AG08396 (cell line): ENCODE measurements at regions not wholly inside any gene's neighbourhood (a gene's known extent, or its start where the extent isn't known, plus 50 kb on each side); places are given as distances from the start of the nearest gene placed in this dataset.
"Not testable (repeated sequence)": the region's sequence is repeated elsewhere in the genome, so short reads cannot be mapped to it uniquely, and the experiment has no call there.

Experiments
- DNase-seq: peaks from one replicate; pipeline ENCODE4 v3.0.0; 2012; ENCODE audit warnings: low spot score, mixed read lengths

DNA sequence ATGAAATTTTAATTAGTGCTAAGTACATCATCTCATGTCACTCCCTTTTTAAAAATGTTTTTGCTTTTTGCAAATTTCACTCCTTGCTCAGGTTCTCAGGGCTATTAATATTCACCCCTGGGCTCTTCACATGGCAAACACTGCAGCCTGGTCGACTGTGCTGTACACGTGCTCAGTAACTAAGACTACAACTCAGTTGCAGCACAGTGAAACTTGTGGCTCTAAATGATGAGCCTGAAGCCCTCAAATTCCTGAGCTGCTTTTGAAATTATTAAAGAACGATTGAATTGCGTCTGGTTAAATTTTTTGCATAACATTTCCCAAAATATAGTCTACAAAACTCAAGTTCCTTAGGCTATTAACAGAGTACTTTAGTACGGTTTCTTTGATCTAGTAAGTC lies 159.3 kb upstream of the C2CD4B start:
- DNase-seq = no peak

- DNase-seq = no peak
These were observed 160.5 kb upstream of the C2CD4B start for GRCh38 chr15:62325597-62325996.

DNA sequence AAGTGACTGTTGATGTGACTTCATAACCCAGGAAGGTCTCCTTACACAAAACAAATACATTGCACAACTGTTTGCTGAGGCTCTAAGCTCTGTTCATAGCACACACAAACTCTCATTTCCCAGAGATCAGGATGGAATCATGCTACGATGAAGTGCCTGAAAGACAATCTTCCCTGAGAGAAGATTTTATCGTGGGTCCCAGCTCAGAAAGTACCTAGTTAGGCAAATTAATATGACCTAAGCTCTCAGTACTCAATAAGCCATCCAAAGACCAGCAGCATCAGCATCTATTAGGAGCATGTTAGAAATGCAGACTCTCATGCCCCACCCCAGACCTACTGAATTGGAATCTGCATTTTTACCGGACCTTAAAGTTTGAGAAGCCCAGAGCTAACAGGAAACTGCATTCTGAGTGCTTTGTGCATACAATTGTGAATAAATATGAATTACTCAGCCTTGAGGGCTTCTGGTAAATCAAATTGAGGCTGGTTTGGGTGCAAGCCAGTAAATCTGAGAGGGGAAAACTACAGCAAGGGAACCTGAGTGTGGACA lies 161.5 kb upstream of the C2CD4B start:
- DNase-seq = no peak

DNA sequence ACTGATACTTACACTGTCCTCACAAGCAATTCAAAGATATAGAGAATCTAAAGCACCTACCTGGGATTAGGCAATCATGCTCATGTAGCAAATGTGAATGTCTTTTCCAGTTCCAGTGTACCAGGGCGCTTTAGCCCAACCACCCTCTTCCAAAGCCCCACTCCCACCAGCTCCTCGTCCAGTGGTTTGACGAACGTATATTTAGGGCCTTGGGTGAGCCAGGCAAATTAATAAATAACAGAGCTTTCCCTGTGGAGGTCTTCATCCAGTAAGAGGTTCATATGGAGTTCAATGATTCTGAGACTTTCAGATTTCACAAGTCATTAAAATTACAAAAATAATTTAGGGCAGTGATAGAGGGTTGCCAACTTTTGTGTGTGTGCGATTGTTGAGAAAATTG lies 162.3 kb upstream of the C2CD4B start:
- DNase-seq = no peak

DNA sequence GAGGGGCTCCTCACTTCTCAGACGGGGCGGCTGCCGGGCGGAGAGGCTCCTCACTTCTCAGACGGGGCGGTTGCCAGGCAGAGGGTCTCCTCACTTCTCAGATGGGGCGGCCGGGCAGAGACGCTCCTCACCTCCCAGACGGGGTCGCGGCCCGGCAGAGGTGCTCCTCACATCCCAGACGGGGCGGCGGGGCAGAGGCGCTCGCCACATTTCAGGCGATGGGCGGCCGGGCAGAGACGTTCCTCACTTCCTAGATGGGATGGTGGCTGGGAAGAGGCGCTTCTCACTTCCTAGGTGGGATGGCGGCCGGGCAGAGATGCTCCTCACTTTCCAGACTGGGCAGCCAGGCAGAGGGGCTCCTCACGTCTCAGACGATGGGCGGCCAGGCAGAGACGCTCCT lies 167.4 kb upstream of the C2CD4B start:
- DNase-seq = not testable (repeated sequence)

DNA sequence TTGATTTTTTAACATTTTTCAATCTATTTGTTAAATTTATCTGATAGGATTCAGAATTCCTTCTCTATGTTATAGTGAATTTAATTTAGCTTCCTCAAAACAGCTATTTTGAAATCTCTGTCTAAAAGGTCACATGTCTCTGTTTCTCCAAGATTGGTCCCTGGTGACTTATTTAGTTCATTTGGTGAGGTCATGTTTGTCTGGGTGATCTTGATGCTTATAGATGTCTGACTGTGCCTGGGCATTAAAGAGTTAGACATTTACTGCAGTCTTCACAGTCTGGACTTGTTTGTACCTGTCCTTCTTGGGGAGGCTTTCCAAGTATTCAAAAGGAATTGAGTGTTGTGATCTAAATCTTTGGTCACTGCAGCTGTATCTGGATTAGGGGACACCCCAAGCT lies 169.5 kb upstream of the C2CD4B start:
- no peak for DNase-seq

DNA sequence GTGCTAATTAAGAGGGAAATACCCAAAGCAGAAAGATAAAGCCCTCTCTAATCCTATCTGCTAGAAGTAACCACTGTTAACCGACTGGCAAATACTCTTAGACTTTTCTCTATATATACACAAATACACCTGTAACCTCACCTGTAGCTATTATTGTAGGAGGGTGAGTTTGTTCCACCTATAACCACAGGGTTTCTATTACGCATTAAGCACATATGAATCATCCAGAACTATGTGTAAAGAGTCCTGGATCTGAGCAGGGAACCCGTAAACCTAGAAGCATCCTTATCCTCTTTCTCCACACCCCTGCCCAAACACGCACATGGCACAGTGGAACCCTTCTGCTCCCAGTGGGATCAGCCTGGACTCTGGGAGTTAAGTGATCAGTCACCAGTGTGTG lies 172.8 kb upstream of the C2CD4B start:
- DNase-seq = no peak

DNA sequence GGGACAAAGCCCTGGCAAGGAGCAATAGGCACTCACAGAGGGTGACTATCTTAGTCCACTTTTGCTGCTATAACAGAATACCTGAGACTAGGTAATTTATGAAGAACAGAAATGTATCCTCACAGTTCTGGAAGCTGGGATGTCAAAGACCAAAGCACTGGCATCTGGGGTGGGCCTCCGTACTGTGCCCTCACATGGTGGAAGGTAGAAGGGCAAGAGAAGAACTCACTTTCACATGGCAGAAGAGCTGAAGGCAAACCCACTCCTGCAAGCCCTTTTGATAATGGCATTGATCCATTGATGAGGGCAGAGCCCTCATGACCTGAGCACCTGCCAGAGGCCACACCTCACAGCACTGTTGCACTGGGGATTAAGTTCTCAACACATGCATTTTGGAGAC lies 173.4 kb upstream of the C2CD4B start:
- DNase-seq = no peak

DNA sequence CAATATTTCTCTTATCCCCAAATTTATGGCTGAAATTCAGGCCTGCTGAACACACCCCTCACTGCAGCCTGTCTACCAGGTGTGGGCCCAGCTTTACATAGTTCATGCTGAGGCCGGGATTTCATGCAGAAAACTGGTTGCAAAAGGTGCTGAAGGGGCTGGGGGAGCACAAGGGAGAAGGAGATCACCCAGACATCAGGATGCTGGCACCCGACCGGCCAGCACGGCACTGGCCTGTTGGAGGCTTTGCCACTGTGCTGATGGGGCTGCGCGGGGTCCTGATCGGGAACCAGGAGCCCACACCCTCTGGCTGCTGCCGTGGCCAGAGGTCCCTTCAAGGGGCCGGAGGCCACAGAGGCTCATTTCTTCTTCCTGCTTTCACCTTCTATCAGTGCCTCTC lies 177.9 kb upstream of the C2CD4B start:
- no peak for DNase-seq

GRCh38 chr15:62343397-62343796 lies 178.3 kb upstream of the C2CD4B start:
- DNase-seq = no peak

- DNase-seq = peak; percentile 43
These were observed 179.9 kb upstream of the C2CD4B start for GRCh38 chr15:62344806-62345539.

GRCh38 chr15:62346168-62346567 lies 181.1 kb upstream of the C2CD4B start:
- no peak for DNase-seq

DNA sequence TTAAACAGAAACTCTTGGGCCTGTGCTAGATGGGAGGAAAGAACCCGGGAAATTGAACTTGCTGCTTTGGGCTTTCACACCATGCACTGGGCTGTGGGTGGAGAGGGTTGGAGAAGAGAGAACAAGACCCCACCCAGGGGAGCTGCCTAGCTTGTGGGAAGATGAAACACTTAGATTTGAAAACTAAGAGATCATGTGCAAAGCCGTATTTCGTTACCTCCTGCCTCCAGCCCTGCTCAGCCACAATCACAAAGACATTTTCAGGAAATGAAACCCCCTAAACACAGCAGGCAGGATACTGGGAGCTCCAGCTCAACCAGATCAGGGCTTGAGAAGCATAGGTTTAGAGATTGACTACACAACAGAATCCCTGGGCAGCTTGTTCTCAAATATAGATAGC lies 183.0 kb upstream of the C2CD4B start:
- DNase-seq = no peak

DNA sequence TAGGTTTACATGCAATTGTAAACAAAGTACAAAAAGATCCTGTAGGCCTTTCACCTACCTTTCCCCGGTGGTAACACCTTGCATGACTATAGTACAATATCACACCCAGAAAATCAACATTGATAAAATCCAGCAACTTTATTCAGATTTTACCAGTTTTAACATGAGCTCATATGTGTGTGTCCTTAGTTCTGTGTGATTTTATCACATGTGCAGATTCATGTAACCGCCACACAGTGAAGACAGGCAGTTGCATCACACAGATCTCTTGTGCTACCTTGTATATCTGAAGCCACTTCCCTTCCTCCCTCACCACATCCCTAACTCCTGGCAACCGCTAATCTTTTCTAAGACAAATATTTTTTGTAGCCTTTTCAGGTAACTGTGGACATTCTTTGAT lies 183.5 kb upstream of the C2CD4B start:
- DNase-seq = no peak

DNA sequence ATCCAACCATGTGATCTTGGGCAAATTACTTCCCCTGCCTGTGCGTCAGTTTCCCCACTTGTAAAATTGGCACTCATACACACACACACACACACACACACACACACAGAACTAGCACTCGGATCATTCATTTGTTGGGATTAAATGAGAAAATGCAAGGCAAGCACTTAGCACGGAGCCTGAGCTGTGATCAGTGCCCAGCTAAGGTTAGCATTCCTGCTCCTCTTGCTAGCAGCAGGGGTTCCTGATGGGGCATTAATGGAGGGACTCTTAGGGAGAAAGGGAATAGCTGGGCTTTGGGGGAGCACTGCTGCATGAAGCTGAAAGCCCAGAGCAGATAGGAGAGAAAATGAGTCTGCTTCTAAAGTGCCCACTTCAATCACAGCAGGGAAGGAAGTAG lies 187.7 kb upstream of the C2CD4B start:
- DNase-seq = no peak

GRCh38 chr15:62357431-62357830 lies 192.3 kb upstream of the C2CD4B start:
- no peak for DNase-seq

DNA sequence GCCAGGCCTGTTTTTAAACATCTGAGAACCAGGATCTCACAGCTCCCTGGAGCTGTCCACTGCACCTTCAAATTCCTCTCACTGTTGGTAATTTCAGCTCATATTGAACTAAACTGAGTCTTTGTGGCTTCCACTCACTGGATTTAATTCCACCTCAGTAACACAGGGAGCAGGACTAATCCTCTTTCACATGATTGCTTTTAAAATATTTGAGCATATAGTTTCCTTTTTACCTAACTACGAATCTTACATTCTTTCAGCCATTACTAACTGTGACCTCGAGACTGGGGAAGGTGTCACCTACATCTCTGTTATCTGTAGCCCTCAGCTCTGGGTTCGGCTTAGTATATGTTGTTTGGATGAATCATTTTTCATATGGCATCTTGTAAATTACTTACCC lies 194.3 kb upstream of the C2CD4B start:
- DNase-seq = no peak

DNA sequence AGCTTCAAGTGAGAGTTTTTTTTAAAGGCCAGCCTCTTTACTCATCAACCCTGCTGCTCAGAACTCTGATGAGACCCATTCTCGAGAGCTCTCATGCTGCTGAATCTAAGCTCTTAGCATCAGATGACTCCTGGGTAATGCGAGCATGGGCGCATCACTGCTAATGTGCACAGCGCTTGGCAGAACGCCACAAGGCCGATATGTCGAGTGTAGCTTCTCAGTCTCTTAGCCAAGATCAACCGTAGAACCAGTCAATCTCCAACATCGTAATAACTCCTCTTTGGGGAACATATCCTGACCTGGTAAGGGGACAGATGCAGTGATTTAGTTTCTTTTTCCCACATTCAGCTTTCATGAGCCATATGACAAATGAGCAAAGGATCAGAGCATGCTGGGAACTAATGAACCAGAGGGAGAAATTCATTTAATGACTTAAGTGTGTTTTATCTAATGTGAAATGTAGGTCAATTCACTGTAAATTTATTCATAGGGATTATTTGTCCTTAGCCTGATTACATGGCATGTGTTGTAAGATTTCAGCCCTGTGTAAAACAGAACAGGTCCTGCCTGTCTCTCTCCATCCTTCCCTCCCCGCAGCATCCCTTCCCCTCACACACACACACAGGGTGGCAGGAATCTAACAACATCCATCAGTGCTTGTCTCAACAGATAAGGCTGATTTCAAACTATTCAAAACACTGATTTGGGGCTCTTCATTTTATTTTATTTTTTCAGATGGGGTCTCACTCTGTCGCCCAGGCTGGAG lies 195.4 kb upstream of the C2CD4B start:
- no peak for DNase-seq

GRCh38 chr15:62362144-62362543 lies 197.1 kb upstream of the C2CD4B start:
- no peak for DNase-seq

DNA sequence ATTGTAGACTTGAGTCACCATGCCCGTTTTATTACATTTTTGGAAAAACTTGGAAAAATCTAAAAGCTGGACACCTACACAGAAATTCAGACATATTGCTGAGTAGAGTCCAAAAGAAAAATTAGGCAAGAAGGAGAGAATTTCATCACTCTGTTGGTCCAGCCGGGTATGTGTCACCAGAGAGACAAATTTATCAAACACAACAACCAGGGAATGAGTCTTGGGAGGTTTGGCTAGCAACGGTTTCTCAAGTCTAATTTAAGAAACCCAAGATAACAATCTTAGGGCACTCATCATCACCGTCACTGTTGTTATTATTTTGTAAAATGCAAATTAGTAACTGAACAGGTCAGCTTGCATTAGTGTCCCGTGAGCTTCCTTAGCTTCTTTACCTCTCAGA lies 197.5 kb upstream of the C2CD4B start:
- peak; percentile 74 for DNase-seq

DNA sequence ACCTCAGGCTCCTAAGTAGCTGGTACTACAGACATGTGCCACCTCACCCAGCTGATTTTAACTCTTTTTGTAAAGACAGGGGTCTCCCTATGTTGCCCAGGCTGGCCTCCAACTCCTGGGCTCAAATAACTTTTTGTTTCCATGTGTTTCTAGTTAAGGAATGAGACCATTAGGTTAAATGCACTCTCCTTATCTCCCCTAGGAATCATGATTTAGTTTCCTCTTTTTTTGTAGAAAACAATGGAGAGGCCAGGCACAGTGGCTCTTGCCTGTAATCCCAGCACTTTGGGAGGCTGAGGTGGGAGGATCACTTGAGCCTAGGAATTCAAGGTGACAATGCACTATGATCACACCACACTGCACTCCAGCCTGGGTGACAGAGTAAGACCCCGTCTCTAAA lies 198.8 kb upstream of the C2CD4B start:
- no peak for DNase-seq

GRCh38 chr15:62365795-62366442 lies 200.8 kb upstream of the C2CD4B start:
- no peak for DNase-seq

DNA sequence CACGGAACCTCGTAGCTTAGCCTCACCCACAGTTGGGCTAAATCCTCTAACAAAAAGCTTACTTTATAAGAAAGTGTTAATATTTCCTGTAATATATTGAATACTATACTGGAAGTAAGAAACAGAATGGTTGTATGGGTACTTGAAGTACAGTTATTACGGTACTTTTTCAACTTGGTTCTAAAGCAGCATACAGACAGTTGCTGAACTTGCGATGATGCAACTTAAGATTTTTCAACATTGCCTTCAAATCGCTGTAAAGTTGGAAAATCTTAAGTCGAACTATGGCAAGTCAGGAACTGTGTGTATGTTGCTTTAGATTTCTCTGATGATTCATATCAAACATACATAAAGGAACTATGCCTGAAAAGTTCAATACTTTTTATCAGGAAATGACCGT lies 204.4 kb upstream of the C2CD4B start:
- DNase-seq = no peak
